ENCODE measurements at regions not wholly inside any gene's neighbourhood (a gene's known extent, or its start where the extent isn't known, plus 50 kb on each side); places are given as distances from the start of the nearest gene placed in this dataset.

DNA sequence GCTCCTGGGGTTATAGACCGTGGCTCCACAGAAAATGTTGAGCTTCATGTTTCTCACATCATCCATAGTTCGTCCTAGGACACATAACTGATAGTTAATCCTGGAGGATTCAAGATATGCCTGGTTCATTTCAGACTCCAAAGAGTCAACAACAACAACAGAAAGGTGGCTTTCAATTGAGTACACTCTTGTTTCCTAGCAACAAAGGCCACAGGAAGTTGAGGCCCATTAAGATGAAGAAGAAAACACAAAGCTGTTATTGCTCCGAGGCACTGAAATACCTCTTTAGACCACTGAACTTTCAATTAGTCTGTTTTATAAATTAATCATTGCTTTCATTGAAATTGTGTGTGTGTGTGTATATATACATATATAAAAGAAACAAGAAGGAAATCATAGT, 154.5 kb downstream of the YIPF5 start:
- H3K4me1 ChIP-seq: no peaks in the 10 kb centered on the region
- H3K27me3 ChIP-seq: no peaks in the 10 kb centered on the region
- H3K27ac ChIP-seq: no peak overlapping the region
- TF ChIP-seq POLR2A (IDR thresholded peaks at IDR 0.05): no peak
- TF ChIP-seq, protein P1, sequence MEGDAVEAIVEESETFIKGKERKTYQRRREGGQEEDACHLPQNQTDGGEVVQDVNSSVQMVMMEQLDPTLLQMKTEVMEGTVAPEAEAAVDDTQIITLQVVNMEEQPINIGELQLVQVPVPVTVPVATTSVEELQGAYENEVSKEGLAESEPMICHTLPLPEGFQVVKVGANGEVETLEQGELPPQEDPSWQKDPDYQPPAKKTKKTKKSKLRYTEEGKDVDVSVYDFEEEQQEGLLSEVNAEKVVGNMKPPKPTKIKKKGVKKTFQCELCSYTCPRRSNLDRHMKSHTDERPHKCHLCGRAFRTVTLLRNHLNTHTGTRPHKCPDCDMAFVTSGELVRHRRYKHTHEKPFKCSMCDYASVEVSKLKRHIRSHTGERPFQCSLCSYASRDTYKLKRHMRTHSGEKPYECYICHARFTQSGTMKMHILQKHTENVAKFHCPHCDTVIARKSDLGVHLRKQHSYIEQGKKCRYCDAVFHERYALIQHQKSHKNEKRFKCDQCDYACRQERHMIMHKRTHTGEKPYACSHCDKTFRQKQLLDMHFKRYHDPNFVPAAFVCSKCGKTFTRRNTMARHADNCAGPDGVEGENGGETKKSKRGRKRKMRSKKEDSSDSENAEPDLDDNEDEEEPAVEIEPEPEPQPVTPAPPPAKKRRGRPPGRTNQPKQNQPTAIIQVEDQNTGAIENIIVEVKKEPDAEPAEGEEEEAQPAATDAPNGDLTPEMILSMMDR (IDR thresholded peaks at IDR 0.05): no peak
- no peak for DNase-seq
- no peaks in the 10 kb centered on the region for H3K9me3 ChIP-seq
- 50 to 67% methylated on average over 3 of the region's 3 CpGs for WGBS, 2 donors
- no peaks in the 10 kb centered on the region for H3K36me3 ChIP-seq
- intact Hi-C loops (cut with DNase I): no loop called here
- H3K4me3 ChIP-seq (replicated peaks in 1 of 3): no peak overlapping the region

DNA sequence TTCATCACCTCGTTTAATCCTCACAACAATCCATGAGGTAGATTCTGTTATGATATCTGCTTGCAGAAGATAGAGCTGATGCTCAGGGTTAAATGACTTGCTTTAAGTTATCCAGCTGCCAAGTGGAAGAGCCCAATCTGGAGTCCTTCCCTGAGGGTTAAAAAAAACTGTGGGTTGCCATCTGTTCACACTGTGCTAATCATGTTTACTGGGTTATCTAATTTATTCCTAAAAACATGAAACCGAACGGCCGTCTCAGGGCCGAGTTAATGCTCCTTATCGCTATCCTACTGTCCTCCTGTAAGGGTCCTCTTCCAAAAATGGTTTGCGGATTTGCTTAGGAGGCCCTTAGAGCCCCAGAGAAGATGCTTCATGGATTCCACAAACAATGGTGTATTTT, 153.3 kb downstream of the YIPF5 start:
- 92 to 96% methylated on average over 7 of the region's 7 CpGs for WGBS, 2 donors
- intact Hi-C loops (cut with DNase I): no loop called here

DNA sequence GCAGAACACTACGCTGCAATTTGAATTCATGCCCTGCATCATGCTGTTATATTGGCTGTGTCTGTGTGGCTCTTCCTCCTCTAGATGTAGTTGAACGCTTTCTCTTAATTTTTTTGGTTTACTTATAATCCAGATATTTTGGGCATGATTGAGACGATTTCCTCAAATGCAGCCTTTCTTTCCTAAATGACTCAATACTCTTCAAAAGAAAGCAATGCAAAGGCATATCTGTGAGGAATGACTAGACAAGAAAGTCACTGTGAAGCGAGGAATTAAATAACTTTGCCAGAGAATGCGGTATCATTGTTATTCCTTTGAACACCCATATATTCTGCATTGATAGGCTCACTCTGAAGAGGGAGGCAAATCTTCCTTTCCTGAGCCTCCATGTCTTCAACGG, 152.8 kb downstream of the YIPF5 start:
- intact Hi-C loops (cut with DNase I): no loop called here
- no peak overlapping the region for H3K27ac ChIP-seq
- TF ChIP-seq, protein P1 (IDR thresholded peaks at IDR 0.05): no peak
- TF ChIP-seq POLR2A (IDR thresholded peaks at IDR 0.05): no peak
- H3K4me1 ChIP-seq: no peaks in the 10 kb centered on the region
- WGBS, 2 donors: 93 to 95% methylated on average over 6 of the region's 6 CpGs
- H3K9me3 ChIP-seq: no peaks in the 10 kb centered on the region
- no peak for DNase-seq
- H3K36me3 ChIP-seq: no peaks in the 10 kb centered on the region
- no peaks in the 10 kb centered on the region for H3K27me3 ChIP-seq
- no peak overlapping the region for H3K4me3 ChIP-seq (replicated peaks in 1 of 3)

More for the DNA sequence above, 153.3 kb downstream of the YIPF5 start:
- no peak overlapping the region for H3K27ac ChIP-seq
- H3K36me3 ChIP-seq: no peaks in the 10 kb centered on the region
- H3K4me3 ChIP-seq (replicated peaks in 1 of 3): no peak overlapping the region
- no peak for TF ChIP-seq POLR2A (IDR thresholded peaks at IDR 0.05)
- TF ChIP-seq, protein P1 (IDR thresholded peaks at IDR 0.05): no peak
- H3K27me3 ChIP-seq: no peaks in the 10 kb centered on the region
- no peaks in the 10 kb centered on the region for H3K9me3 ChIP-seq
- DNase-seq: no peak
- H3K4me1 ChIP-seq: no peaks in the 10 kb centered on the region

DNA sequence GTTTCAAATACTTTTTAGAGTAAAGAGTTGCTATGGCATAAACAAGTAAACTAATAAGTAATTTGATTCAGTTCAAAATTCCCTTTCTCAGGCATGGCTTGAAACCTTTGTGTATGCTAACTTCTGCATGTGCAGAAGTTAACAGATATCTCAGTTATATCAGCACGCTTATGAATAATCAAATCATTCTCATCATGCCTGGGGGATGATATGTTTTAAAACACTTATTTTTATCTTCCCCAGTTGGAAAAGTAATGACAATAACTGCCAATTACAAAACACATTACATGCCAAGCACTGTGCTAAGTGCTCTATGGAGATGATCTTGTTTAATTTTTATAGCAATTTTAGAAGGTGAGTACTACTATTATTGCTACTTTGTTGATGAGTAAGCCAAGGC, 146.4 kb downstream of the YIPF5 start:
- TF ChIP-seq POLR2A (IDR thresholded peaks at IDR 0.05): no peak
- TF ChIP-seq, protein P1 (IDR thresholded peaks at IDR 0.05): no peak
- H3K27me3 ChIP-seq: no peaks in the 10 kb centered on the region
- intact Hi-C loops (cut with DNase I): no loop called here
- H3K9me3 ChIP-seq: no peaks in the 10 kb centered on the region
- H3K27ac ChIP-seq: no peak overlapping the region
- no peaks in the 10 kb centered on the region for H3K4me1 ChIP-seq
- no peaks in the 10 kb centered on the region for H3K36me3 ChIP-seq
- 92 to 98% methylated on average over 1 of the region's 1 CpG for WGBS, 2 donors
- DNase-seq: no peak
- no peak overlapping the region for H3K4me3 ChIP-seq (replicated peaks in 1 of 3)

DNA sequence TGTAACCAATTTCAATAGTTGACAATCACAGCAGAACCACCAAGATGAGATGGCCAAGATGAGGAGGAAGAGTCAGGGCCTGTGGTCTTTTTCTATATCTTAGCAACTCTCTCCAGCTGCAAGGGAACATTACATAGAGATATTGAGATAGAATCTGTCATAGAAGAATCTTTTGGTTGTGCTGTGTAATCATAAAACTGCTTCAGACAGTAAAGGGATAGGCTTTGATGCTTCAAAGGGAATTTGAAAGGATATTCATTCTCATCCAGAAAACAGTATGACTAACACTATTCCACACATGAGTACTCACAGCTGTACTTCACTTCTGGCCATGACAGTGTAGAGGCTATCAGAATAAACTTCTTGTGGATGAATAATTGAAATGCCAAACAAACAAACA, 145.9 kb downstream of the YIPF5 start:
- no peak for TF ChIP-seq POLR2A (IDR thresholded peaks at IDR 0.05)
- TF ChIP-seq, protein P1 (IDR thresholded peaks at IDR 0.05): no peak
- Histone ChIP-seq H3K4me1 (no peaks in the 10 kb centered on the region), H3K9me3 (no peaks in the 10 kb centered on the region), H3K27ac (no peak overlapping the region), H3K4me3 (replicated peaks in 1 of 3) (no peak overlapping the region), H3K27me3 (no peaks in the 10 kb centered on the region), H3K36me3 (no peaks in the 10 kb centered on the region)
- no peak for DNase-seq
- intact Hi-C loops (cut with DNase I): no loop called here
